ENCODE measurements at regions not wholly inside any gene's neighbourhood (a gene's known extent, or its start where the extent isn't known, plus 50 kb on each side); places are given as distances from the start of the nearest gene placed in this dataset.

- no peak for DNase-seq (ENCODE audit: low spot score)
These were observed 320.2 kb upstream of the RGMB start for GRCh38 chr5:98453296-98453695.

GRCh38 chr5:98454407-98454806 lies 319.1 kb upstream of the RGMB start:
- DNase-seq (ENCODE audit: low spot score): peak; percentile 62

- peak; percentile 100 for DNase-seq (ENCODE audit: low spot score)
These were observed 318.6 kb upstream of the RGMB start for GRCh38 chr5:98454904-98455303.

- DNase-seq (ENCODE audit: low spot score): peak; percentile 86
These were observed 317.8 kb upstream of the RGMB start for GRCh38 chr5:98455665-98456064.

GRCh38 chr5:98458004-98458403 lies 315.5 kb upstream of the RGMB start:
- peak; percentile 91 for DNase-seq (ENCODE audit: low spot score)

GRCh38 chr5:98458726-98459125 lies 314.7 kb upstream of the RGMB start:
- no peak for DNase-seq (ENCODE audit: low spot score)

- no peak for DNase-seq (ENCODE audit: low spot score)
These were observed 312.9 kb upstream of the RGMB start for GRCh38 chr5:98460536-98460935.

- DNase-seq (ENCODE audit: low spot score): no peak
These were observed 312.0 kb upstream of the RGMB start for GRCh38 chr5:98461485-98461884.

- DNase-seq (ENCODE audit: low spot score): no peak
These were observed 310.2 kb upstream of the RGMB start for GRCh38 chr5:98463222-98463621.

- DNase-seq (ENCODE audit: low spot score): no peak
These were observed 309.8 kb upstream of the RGMB start for GRCh38 chr5:98463676-98464075.

GRCh38 chr5:98464737-98465330 lies 308.6 kb upstream of the RGMB start:
- DNase-seq (ENCODE audit: low spot score): no peak

GRCh38 chr5:98468188-98468869 lies 305.1 kb upstream of the RGMB start:
- DNase-seq (ENCODE audit: low spot score): peak; percentile 98

- DNase-seq (ENCODE audit: low spot score): no peak
These were observed 302.7 kb upstream of the RGMB start for GRCh38 chr5:98470747-98471146.

- DNase-seq (ENCODE audit: low spot score): no peak
These were observed 302.0 kb upstream of the RGMB start for GRCh38 chr5:98471458-98471857.

GRCh38 chr5:98474216-98474615 lies 299.2 kb upstream of the RGMB start:
- DNase-seq (ENCODE audit: low spot score): no peak

GRCh38 chr5:98474782-98475181 lies 298.7 kb upstream of the RGMB start:
- DNase-seq (ENCODE audit: low spot score): no peak

- no peak for DNase-seq (ENCODE audit: low spot score)
These were observed 290.9 kb upstream of the RGMB start for GRCh38 chr5:98482321-98483300.

GRCh38 chr5:98483301-98483685 lies 290.2 kb upstream of the RGMB start:
- DNase-seq (ENCODE audit: low spot score): no peak

GRCh38 chr5:98489021-98489420 lies 284.4 kb upstream of the RGMB start:
- no peak for DNase-seq (ENCODE audit: low spot score)

- DNase-seq (ENCODE audit: low spot score): no peak
These were observed 283.1 kb upstream of the RGMB start for GRCh38 chr5:98490348-98490747.

- DNase-seq (ENCODE audit: low spot score): peak; percentile 14
These were observed 281.2 kb upstream of the RGMB start for GRCh38 chr5:98492258-98492657.

GRCh38 chr5:98497418-98497817 lies 276.0 kb upstream of the RGMB start:
- no peak for DNase-seq (ENCODE audit: low spot score)

GRCh38 chr5:98498028-98498427 lies 275.4 kb upstream of the RGMB start:
- DNase-seq (ENCODE audit: low spot score): no peak

All from RKO (cell line).